Upper lobe of left lung (tissue), 4 donors: ENCODE measurements at regions not wholly inside any gene's neighbourhood (a gene's known extent, or its start where the extent isn't known, plus 50 kb on each side); places are given as distances from the start of the nearest gene placed in this dataset.

Source experiments
- CTCF ChIP-seq, 6 experiments: fragments of 450-650 bp in 4 of 6; fragments of 200-600 bp in 2 of 6; sonication (generic) in 2 of 6; IDR thresholded peaks; one replicate each; pipeline ENCODE4 v1.5.1; 2016 to 2019; ENCODE audit warnings: antibody characterized with exemption in 6 of 6
- EP300 ChIP-seq, 4 donors: sonication (generic); formaldehyde crosslinking; IDR thresholded peaks; one replicate each; pipeline ENCODE4 v1.5.1; 2017; ENCODE audit warnings: antibody characterized with exemption in 4 of 4, control low read depth in 2 of 4
- POLR2A ChIP-seq, 4 donors: fragments of 450-650 bp; IDR thresholded peaks; one replicate each; pipeline ENCODE4 v1.5.1; 2016 to 2017; ENCODE audit warnings: antibody characterized with exemption in 4 of 4, mild to moderate bottlenecking in 2 of 4

GRCh38 chr6:43966853-43967718, 160.2 kb downstream of the MRPL14 start:
- TF ChIP-seq CTCF (IDR thresholded peaks at IDR 0.05) (no peak), POLR2A (IDR thresholded peaks at IDR 0.05) (no peak), EP300 (IDR thresholded peaks at IDR 0.05) (no peak)
